Fibroblast of skin of abdomen (primary cell): ENCODE measurements at regions not wholly inside any gene's neighbourhood (a gene's known extent, or its start where the extent isn't known, plus 50 kb on each side); places are given as distances from the start of the nearest gene placed in this dataset.

Experiments
- DNase-seq: peaks from one replicate; pipeline ENCODE4 v3.0.0-alpha.2; 2013

GRCh38 chr7:41060796-41061195, 642.1 kb downstream of the INHBA start:
- no peak for DNase-seq

GRCh38 chr7:41059796-41060195, 643.1 kb downstream of the INHBA start:
- DNase-seq, result no peak

GRCh38 chr7:41058986-41059741, 643.7 kb downstream of the INHBA start:
- DNase-seq, result no peak

GRCh38 chr7:41054960-41055661, 647.8 kb downstream of the INHBA start:
- no peak for DNase-seq

- DNase-seq, result peak; percentile 83
Measured at GRCh38 chr7:41053820-41054219, 649.1 kb downstream of the INHBA start.

- no peak for DNase-seq
Measured at GRCh38 chr7:41052736-41053135, 650.2 kb downstream of the INHBA start.

- DNase-seq, result no peak
Measured at GRCh38 chr7:41052201-41052600, 650.7 kb downstream of the INHBA start.

- DNase-seq, result no peak
Measured at GRCh38 chr7:41051535-41051934, 651.4 kb downstream of the INHBA start.

- no peak for DNase-seq
Measured at GRCh38 chr7:41051062-41051461, 651.8 kb downstream of the INHBA start.

- DNase-seq, result no peak
Measured at GRCh38 chr7:41048771-41049170, 654.1 kb downstream of the INHBA start.

- peak; percentile 65 for DNase-seq
Measured at GRCh38 chr7:41047789-41048191, 655.1 kb downstream of the INHBA start.

GRCh38 chr7:41047211-41047610, 655.7 kb downstream of the INHBA start:
- no peak for DNase-seq

GRCh38 chr7:41046776-41047175, 656.1 kb downstream of the INHBA start:
- no peak for DNase-seq

- DNase-seq, result no peak
Measured at GRCh38 chr7:41046221-41046761, 656.6 kb downstream of the INHBA start.

GRCh38 chr7:41045556-41046123, 657.2 kb downstream of the INHBA start:
- DNase-seq, result no peak

- DNase-seq, result no peak
Measured at GRCh38 chr7:41039981-41040380, 662.9 kb downstream of the INHBA start.

- peak; percentile 86 for DNase-seq
Measured at GRCh38 chr7:41039386-41039953, 663.4 kb downstream of the INHBA start.

- no peak for DNase-seq
Measured at GRCh38 chr7:41038211-41038610, 664.7 kb downstream of the INHBA start.

GRCh38 chr7:41037691-41038090, 665.2 kb downstream of the INHBA start:
- DNase-seq, result no peak

- DNase-seq, result no peak
Measured at GRCh38 chr7:41035794-41036193, 667.1 kb downstream of the INHBA start.

- DNase-seq, result peak; percentile 68
Measured at GRCh38 chr7:41033500-41033899, 669.4 kb downstream of the INHBA start.

- DNase-seq, result no peak
Measured at GRCh38 chr7:41030673-41031072, 672.2 kb downstream of the INHBA start.

GRCh38 chr7:41029072-41029499, 673.8 kb downstream of the INHBA start:
- DNase-seq, result peak; percentile 94
